NCI-H1694 treated with DMSO at 0.1 percent for 48 hours (cell line): ENCODE measurements at regions not wholly inside any gene's neighbourhood (a gene's known extent, or its start where the extent isn't known, plus 50 kb on each side); places are given as distances from the start of the nearest gene placed in this dataset.

Source experiments
- DNase-seq: peaks from one replicate; lab custom pipeline; 2025; lab: John Stamatoyannopoulos, UW

DNA sequence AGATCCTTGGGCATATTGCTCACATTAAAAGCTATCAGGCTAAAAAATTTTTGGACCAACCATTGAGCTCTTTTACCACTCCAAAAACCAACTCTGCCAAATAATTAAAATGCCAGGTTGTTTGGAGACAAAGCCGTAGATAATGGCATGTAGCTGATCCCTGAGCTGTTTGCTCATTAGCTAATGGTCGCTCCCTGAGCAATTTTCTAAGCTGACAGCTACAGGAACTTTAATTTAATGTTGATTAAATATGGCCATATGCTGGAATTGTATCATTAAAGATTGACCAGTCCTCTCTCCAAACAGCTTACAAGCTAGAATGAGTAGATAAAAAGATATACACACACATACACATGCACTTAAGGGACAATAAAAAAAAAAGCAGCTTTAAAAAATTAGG lies 216.2 kb upstream of the ARHGAP20 start:
- DNase-seq = no peak

DNA sequence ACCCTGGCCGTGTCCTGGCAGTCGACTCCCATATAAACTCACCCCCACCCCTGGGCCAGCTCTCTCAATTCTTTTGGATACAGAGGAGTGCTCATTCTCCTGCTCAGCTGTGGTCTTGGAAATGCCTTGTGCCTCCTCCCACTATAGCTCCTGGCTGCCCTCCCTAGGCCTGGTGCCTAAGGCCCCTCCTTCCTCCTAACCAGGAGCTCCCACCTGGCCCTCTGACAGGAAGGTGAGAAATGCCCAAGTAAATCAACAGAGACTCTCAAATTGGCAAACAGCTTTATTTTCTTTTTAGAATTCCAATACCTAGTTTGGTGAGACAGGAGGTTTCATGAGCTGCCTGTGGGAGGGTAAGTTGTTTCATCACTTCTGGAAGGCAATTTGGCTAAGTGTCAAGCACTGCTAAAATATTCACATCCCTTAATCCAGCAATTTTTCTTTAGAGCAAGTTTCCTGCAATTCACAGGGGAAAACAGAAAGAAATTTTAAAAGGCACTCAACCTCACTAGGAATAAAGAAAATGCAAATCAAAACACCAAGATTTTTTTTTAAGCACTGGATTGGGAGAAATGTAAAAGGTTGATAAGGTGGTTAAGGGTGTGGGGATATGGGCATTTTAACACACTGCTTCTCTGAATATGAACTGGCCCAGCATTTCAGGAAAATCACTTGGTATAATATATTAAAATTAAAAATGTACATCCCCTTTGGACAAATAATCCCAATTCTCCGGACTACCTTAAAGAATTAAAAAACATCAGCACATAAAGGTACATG lies 209.7 kb upstream of the ARHGAP20 start:
- no peak for DNase-seq

DNA sequence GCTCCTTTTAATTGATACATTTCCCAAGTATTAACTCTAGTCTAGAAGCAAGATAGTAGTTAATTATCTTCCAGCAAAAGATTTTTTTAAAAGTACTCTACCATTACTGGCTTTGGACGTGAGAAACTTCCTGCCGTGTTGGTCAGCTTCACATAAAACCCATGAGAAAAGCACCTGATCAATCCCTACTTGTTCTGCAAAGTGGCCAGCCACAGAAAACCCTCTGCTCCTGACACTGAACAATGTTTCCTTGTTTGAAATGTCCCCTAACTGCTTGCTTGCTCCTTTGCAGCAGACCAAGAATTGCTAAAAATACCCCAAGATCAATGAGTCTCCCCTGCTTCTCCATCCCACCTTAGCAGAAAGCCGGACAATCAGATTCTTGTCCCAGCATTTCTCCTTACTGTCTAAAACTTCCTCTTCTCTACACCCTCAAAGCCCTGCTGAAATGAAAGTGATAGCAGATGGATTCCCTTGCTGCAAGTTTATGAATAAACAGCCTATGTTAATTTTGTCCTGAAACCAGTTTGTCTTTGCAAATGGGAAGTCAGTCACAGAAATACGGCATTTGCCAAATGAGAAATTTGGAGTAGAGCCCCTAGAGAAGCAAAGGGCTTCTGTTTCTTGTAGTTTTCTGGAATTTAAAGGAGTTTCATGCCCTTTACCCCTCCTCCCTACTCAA lies 207.1 kb upstream of the ARHGAP20 start:
- DNase-seq = no peak

DNA sequence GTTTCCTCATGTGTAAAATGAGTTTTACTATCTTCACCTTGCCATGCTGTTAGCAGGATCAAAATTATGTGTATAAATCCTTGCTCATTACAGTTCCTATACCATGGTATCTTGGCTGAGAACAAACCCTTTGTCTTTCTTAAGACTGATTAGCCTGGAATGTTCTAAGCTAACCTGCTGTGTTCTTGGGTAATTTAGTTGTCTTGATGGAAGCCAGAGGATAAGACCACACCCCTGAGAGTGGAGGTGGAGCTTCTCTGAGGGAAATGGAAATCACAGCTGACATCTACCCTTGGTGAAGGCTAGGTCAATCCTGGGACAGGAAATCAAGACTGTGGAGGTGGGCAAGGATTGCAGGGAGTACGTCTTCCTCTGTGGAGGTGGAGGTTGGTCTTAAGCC lies 206.1 kb upstream of the ARHGAP20 start:
- DNase-seq = no peak

DNA sequence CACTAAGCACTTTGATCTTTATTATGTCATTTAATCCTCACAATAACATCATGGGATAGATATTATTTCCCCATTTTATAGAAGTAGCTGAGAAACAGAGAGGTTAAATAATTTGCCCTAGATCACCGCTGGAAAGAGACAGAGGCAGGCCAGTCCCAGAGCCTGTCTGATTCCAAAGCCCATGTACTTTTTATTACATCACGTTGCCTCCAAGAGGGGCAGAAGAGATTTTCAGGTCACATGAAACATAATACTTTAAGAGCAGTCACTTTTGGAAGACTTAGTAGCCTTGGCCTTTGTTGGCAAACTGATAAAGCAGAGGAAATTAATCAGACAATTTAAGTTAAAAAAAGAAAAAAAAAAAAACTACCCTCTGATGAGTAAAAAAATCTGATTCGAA lies 200.2 kb upstream of the ARHGAP20 start:
- DNase-seq = no peak

DNA sequence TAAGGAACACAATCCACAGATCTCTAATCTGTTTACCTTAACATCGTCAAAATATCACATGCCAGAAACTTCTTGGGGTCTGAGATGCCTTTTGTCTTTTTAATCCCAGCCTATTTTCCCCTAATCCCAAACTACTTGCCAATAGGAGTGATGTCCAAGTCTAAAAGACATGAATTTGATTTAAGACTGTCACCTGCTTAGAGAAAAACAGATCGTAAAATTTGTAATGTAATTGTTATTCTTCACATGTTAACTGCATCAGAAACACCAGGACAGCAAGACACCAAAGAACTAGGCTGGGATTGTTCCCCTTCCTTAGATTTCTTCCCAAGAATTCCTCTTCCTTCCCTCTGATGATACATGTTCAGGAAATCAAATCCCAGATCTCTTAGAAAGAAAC lies 198.1 kb upstream of the ARHGAP20 start:
- no peak for DNase-seq

DNA sequence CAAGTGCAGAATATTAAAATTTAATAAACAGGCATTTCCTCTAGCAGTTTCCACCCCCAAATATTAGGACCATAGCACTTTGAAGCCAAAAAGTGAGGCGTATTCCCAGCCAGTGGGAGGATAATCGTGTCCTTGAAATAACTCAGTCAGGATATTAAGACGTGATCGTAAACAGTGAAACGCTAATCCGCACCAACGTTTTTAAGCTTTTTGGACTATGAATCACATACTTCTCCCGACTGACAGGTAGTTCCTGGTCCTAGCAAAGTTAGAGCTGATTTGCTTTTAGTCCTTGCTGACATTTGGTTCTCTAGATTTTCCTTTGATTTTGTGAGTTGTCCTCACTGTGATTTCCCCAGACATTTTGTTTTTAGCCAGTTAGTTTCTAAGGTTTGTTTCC lies 197.1 kb upstream of the ARHGAP20 start:
- DNase-seq = no peak

DNA sequence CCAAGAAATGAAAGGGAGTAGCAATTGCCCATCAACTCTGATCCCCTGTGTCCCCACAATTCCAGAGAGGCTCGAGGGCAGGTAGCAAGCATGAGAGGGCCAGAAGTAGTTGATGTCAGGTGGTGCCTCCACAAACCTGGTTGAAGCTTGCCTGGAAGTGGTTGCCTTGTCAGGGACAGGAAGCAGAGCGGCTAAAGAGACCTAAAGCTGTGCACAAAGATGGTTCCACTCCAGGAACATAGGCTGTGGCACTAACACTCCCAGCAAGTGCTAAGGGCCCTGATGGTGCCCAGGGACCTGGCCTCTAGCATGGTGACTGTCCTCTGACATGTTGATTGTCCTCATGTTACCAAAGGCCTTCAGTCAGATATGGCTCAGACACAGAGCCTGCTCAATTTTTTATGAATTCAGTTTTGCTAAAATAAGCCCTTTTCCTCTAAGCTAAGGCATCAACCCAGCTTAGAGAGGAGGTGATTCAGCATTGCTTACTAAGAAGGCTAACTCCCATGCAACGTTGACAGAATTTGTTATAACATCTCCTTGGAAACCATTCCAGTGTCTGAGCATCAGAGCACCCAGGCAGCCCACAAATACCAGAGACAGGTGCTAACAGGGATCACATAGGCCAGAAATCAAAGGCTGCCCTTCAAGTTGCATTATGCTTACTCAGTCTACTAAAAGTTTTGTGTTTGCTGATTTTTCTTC lies 196.3 kb upstream of the ARHGAP20 start:
- no peak for DNase-seq

DNA sequence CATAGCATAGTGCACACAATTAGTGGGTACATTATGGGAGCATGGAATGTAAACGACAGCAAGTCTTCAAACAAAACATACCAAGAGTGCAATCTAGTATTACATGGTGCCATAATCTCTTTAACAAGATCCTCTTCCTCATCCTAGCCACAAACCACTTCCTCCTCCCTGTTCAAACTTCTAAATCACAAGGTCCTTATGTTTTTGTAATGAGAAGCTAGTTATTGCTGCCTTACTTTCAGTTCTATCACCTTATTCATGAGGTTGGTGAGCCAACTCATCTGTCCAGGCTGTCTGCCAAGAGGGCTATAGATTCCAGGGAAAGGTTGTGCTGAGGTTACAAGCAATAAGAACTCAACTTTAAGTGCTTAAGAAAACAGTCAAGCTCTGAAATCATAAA lies 195.4 kb upstream of the ARHGAP20 start:
- DNase-seq = no peak

DNA sequence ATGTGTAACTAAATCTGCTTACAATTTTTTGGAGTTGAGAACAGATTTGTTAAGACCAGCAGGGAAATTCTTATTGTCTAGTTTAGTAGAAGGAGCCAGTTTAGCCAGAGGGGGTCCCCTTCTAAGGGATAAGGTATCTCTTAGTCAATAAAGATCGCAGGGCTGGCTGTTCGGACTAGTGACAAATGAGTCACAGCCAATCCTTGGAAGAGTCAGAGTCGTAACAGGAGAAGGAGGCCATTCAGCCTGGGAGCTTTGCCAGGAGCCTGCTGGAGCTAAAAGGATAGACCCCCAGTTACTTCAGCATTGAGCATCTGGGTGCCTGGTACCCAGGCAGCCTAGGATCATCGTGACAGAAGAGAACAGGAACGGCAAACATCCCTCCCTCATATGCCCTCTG lies 191.6 kb upstream of the ARHGAP20 start:
- DNase-seq = no peak

DNA sequence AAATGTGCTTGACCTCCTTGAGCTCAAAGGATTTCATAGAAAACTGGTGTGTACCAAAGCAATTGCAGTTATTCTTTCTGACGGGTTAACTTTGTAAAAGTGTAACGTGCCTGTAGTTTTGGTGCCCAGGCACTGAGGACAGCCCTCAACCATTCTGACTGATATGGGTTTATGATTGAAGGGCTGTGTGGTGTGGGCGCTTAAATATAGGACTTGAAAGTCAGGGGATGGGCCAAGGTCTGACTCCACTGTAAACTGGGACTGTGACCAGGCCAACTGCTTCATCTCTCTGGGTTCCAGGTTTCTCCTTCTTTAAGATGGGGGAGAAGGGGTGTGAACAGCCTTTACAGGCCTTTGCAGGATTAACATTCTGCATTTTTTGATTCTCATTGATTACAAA lies 191.1 kb upstream of the ARHGAP20 start:
- DNase-seq = no peak

DNA sequence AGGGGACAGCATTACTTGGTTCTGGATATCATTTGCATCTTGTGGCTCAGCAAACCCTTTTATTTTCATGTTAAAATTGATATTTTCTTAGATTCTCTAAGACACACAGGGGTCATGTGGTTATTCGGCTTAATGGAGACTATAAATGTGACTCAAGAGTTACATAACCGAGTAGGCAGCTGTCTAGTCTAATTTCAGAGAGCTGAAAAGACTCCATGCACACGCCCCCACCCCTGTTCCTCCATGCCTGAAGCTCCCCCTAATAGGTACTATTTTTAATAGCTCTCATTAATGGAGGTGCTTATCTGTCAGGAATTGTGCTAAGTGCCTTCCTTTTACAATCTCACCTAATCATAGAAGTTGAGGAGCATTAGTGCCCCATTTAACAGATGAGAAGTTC lies 189.2 kb upstream of the ARHGAP20 start:
- no peak for DNase-seq

DNA sequence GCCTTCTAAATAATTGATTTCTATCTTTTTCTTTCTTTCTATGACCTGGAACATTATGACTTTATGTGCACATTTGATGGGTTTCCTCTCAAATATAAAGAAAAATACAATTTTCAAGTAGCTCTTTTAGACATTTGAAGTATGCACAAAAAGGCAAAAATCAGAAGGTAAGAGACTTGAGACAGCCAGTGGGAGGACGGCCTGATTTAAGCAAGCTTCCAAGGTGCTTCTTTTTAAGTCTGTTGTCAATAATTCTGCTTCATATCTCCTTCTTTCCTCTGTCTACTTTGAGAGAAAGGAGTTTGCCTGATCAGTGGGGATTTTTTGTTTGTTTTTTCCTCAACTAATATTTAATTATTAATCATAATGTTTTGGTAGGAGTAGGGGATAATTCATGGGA lies 188.2 kb upstream of the ARHGAP20 start:
- DNase-seq = no peak

DNA sequence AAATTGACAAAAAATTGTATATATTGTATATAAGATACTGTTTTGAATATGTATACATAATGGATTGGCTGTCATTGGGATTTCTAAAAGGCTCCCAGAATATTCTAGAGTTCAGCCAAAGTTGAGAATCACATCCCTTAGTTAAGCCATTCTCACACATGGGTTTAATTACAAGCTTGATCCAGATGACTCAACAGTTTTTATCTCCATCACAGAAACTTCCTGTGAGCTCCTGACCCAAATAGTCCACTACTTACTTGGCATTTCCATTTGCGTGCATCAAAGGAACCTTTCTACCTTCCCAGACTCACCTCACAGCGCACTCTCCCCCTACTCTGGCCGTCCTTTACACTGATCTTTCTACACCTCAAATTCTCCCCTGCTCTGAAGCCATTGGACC lies 184.8 kb upstream of the ARHGAP20 start:
- no peak for DNase-seq

DNA sequence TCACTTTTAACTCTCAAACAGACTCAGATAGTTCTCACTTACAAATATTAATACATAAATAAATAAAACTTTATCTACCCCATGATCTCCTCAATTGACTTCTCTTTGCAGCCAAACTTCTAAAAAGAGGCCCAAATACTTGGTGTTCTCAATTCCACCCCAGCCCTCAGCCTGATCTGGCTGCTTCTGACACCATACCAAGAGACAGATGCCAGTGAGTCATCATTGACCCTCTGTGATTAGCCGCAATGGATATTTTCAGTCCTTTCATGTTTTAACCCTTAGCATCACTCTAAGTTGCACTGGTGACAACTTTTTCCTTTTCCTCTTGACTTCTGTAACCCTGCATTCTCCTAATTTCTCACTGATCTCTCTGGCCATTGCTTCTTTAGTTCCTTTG lies 184.1 kb upstream of the ARHGAP20 start:
- no peak for DNase-seq

DNA sequence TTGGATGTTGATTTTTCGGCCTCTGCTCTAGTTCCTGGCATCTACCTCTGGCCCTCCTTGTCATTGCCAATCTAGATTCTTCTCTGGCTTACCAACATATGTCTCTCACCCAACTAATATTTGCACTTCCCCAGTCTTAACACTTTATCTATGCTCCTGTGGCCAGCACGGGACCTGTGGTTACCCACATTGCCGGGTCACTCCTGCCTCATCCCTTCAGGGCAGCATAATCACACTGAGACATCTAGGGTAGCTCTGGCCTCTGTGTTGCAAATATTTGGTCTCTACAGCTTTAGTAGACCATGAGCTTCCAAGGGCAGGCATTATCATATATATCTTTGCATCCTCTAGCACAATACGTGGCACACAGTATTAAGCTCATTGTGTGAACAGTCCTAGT lies 182.0 kb upstream of the ARHGAP20 start:
- DNase-seq = no peak

DNA sequence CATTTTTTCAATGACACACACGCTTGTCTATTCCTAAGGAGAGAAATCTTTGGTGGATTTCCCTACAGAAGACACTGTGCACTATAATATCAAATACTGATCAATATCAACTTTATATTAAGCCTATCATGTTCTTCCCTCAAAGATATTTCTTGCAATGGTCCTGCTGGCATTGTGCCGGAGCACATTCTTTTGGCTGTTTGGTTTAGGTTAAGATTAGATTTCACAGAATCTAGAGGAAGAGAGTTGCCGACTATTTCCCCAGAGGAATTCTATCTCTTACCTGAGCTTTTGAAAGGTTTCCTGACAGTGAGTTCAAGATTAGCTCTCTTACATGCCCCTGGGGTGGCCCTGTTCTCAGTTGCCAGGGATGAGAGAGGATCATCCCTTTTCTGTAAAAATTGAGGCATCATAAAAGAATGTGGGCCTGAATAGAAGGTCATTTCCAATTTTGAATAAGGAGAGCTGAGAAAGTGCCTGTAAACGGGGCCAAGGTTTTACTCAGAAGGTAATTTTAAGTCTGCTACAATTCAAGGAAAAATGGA lies 180.6 kb upstream of the ARHGAP20 start:
- no peak for DNase-seq

DNA sequence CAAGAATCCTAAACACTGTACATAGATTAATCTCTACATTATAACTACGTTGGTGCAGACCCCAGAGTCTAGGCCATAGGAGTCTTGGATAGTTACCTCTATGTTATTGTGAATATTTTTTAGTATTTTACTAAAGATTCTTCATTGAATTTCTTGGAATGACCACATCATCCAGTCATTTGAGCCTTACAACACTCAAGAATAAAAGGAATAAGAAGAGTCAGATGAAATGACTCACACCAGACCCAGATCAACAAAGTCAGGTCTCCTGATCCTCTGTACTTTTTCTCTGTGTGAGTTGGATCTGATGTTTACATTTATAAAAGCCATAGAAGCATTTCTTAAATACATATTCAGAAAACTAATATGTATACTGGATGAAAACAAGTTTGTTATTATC lies 179.2 kb upstream of the ARHGAP20 start:
- no peak for DNase-seq

DNA sequence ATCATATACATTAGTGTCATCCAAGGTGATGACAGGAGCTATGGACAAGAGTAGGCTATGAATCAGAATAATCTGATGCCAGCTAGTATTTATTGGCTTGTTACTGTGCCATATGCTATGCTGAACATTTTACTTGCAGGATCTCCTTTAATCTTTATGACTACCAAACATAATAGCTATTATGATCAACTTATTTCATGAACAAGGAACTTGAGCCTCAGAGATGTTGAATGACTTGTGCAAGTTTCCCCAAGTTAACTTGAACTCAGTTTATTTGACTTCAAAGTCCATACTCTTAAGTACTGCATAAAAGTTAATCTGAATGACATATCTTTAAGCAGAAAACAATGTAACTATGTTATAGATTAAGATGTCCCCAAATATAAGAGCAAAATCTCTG lies 178.8 kb upstream of the ARHGAP20 start:
- DNase-seq = no peak

DNA sequence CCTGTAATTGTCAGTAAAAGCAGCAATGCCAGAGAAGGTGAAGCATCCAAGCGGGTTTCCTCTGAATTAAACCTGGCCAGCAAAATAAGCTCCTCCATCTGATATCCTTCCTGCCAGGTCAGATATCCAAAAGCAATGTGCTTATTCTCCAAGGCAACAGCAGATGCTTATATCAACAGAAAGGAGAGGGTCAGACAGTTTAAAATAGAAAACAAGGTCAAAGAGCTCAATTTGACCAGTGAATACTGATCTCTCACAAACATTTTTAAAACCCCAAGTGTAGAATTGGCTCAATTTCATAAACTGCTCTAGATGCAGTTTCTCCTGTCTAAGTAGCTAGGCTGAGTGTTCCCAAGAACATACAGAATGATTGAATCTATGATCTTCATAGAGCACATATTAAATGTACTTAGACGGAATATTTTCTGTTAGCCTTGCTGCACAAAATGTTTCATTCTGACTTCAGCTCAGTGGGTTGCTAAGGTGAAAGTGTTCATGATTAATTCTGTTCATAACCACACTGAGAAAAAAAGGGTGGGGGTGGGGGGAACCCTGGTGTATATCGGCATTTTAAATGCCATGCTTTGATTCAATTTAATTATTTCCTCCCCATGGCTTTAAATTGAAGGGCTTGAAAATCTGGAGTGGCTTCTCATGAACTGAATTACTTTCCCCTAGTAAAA lies 174.2 kb upstream of the ARHGAP20 start:
- no peak for DNase-seq

DNA sequence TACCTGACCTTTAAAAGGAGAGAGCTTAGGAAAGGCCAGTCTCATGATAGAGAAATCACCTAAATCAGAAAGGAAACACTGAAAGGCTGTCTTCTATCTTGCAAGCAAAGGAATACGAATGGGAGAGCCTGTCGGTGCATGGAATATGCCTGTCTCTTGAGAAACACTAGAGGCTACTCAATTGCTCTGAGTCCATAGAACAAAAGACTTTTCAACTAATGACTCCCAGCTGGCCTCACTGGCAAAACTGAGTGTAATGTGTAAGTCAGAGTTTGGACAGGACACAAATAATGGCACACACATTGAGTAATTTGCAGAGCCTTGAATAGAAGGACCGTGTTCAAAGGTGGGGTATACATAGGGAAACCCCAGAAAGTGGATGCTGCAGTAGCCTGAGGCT lies 171.0 kb upstream of the ARHGAP20 start:
- DNase-seq = no peak

DNA sequence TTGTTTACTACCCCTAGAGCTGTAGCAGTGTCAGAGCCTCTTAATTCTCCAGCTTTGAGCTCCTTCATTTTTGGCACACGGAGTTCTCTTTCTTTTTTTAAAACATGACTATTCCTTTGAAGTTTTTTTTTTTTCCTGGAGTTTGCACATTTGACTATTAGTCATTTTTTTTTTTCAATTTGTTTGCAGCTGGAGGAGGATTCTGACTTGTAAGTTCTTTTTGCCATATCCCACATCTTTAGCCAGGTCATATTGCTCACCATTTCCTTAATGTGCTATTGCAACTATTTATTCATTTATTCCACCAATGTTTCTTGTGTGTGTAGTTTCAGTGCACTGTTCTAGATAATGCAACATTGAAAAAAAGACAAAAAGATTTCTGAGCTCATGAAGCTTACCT lies 166.3 kb upstream of the ARHGAP20 start:
- no peak for DNase-seq
